GM12878 (cell line): ENCODE measurements at regions not wholly inside any gene's neighbourhood (a gene's known extent, or its start where the extent isn't known, plus 50 kb on each side); places are given as distances from the start of the nearest gene placed in this dataset.

ENCODE experiments used
- BACH1 ChIP-seq: fragments of 450-650 bp; IDR thresholded peaks from 2 replicates; pipeline ENCODE4 v1.6.1; 2017; ENCODE audit warnings: mild to moderate bottlenecking, borderline replicate concordance
- BCL11A ChIP-seq: IDR thresholded peaks from 2 replicates; pipeline ENCODE4 v1.6.1; 2011; ENCODE audit warnings: low read depth, low read length
- BMI1 ChIP-seq: fragments of 450-650 bp; IDR thresholded peaks from 2 replicates; pipeline ENCODE4 v1.6.1; 2016; ENCODE audit warnings: mild to moderate bottlenecking, moderate library complexity, borderline replicate concordance
- CBFB ChIP-seq: IDR thresholded peaks from 2 replicates; pipeline ENCODE4 v1.6.1; 2016; ENCODE audit warnings: antibody characterized with exemption, low read depth
- CBX5 ChIP-seq: sonication (generic); IDR thresholded peaks from 2 replicates; pipeline ENCODE4 v1.6.1; 2016; ENCODE audit warnings: low read depth, moderate library complexity, mild to moderate bottlenecking, inconsistent platforms
- HDAC6 ChIP-seq: fragments of 200-600 bp; sonication (generic); IDR thresholded peaks from one replicate; pipeline ENCODE4 v1.8.0; 2017; ENCODE audit warnings: antibody characterized with exemption; ENCODE audit not compliant: unreplicated experiment
- IRF5 ChIP-seq: fragments of 450-650 bp; IDR thresholded peaks from 2 replicates; pipeline ENCODE4 v1.6.1; 2017; ENCODE audit warnings: borderline replicate concordance
- KLF5 ChIP-seq: fragments of 450-650 bp; IDR thresholded peaks from 2 replicates; pipeline ENCODE4 v1.6.1; 2014; ENCODE audit warnings: mild to moderate bottlenecking; ENCODE audit not compliant: partially characterized antibody
- MLLT1 ChIP-seq: fragments of 450-650 bp; IDR thresholded peaks from 2 replicates; pipeline ENCODE4 v1.6.1; 2016; ENCODE audit warnings: mild to moderate bottlenecking
- NFIC ChIP-seq: IDR thresholded peaks from 2 replicates; pipeline ENCODE4 v1.6.1; 2012; ENCODE audit warnings: low read depth, mild to moderate bottlenecking, inconsistent platforms, low read length, moderate library complexity
- NFXL1 ChIP-seq: fragments of 450-650 bp; IDR thresholded peaks from 2 replicates; pipeline ENCODE4 v1.6.1; 2017; ENCODE audit warnings: antibody characterized with exemption, mild to moderate bottlenecking, borderline replicate concordance
- NR2F1 ChIP-seq: fragments of 450-650 bp; conservative IDR thresholded peaks from 2 replicates; pipeline ENCODE4 v1.6.1; 2017; ENCODE audit warnings: mild to moderate bottlenecking
- SMAD1 ChIP-seq: fragments of 450-650 bp; IDR thresholded peaks from 2 replicates; pipeline ENCODE4 v1.6.1; 2018; ENCODE audit warnings: mild to moderate bottlenecking, low read depth; ENCODE audit not compliant: partially characterized antibody
- STAT1 ChIP-seq: fragments of 450-650 bp; conservative IDR thresholded peaks from 2 replicates; pipeline ENCODE4 v1.6.1; 2014; ENCODE audit warnings: antibody characterized with exemption, mild to moderate bottlenecking
- USF1 ChIP-seq: IDR thresholded peaks from 2 replicates; pipeline ENCODE4 v1.6.1; 2011; ENCODE audit warnings: borderline replicate concordance, low read depth, mild to moderate bottlenecking, moderate library complexity, mixed read lengths, low read length; ENCODE audit not compliant: insufficient read depth; ENCODE audit errors: extremely low read length
- ZNF24 ChIP-seq: fragments of 450-650 bp; IDR thresholded peaks from 2 replicates; pipeline ENCODE4 v1.6.1; 2017; ENCODE audit warnings: antibody characterized with exemption, mild to moderate bottlenecking
- ZSCAN29 ChIP-seq: fragments of 450-650 bp; IDR thresholded peaks from 2 replicates; pipeline ENCODE4 v1.6.1; 2017; ENCODE audit warnings: mild to moderate bottlenecking, moderate library complexity
- TF ChIP-seq, protein P1 (sequence below): IDR thresholded peaks from 2 replicates; pipeline ENCODE4 v1.6.1; 2012; ENCODE audit warnings: mild to moderate bottlenecking, low read depth, low read length
- TF ChIP-seq, protein P2 (sequence below): IDR thresholded peaks from 2 replicates; pipeline ENCODE4 v1.6.1; 2012; ENCODE audit warnings: improper control_type of control experiment, low read depth, low read length; ENCODE audit not compliant: insufficient replicate concordance

GRCh38 chr2:64212801-64213321 lies 68.6 kb upstream of the PELI1 start (continued):
- no peak; the same call in 1 of the 2 replicates for TF ChIP-seq MLLT1
- TF ChIP-seq HDAC6 = no peak
- TF ChIP-seq KLF5 = no peak
- no peak for TF ChIP-seq SMAD1
- no peak for TF ChIP-seq CBX5
- TF ChIP-seq BMI1 = no peak
- TF ChIP-seq STAT1 = no peak
- TF ChIP-seq BACH1 = peak; percentile 78; the same call in 1 of the 2 replicates
- no peak for TF ChIP-seq IRF5
- TF ChIP-seq, protein P1, sequence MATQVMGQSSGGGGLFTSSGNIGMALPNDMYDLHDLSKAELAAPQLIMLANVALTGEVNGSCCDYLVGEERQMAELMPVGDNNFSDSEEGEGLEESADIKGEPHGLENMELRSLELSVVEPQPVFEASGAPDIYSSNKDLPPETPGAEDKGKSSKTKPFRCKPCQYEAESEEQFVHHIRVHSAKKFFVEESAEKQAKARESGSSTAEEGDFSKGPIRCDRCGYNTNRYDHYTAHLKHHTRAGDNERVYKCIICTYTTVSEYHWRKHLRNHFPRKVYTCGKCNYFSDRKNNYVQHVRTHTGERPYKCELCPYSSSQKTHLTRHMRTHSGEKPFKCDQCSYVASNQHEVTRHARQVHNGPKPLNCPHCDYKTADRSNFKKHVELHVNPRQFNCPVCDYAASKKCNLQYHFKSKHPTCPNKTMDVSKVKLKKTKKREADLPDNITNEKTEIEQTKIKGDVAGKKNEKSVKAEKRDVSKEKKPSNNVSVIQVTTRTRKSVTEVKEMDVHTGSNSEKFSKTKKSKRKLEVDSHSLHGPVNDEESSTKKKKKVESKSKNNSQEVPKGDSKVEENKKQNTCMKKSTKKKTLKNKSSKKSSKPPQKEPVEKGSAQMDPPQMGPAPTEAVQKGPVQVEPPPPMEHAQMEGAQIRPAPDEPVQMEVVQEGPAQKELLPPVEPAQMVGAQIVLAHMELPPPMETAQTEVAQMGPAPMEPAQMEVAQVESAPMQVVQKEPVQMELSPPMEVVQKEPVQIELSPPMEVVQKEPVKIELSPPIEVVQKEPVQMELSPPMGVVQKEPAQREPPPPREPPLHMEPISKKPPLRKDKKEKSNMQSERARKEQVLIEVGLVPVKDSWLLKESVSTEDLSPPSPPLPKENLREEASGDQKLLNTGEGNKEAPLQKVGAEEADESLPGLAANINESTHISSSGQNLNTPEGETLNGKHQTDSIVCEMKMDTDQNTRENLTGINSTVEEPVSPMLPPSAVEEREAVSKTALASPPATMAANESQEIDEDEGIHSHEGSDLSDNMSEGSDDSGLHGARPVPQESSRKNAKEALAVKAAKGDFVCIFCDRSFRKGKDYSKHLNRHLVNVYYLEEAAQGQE = no peak
- no peak for TF ChIP-seq NFXL1
- TF ChIP-seq NFIC = peak; percentile 77
- TF ChIP-seq, protein P2, sequence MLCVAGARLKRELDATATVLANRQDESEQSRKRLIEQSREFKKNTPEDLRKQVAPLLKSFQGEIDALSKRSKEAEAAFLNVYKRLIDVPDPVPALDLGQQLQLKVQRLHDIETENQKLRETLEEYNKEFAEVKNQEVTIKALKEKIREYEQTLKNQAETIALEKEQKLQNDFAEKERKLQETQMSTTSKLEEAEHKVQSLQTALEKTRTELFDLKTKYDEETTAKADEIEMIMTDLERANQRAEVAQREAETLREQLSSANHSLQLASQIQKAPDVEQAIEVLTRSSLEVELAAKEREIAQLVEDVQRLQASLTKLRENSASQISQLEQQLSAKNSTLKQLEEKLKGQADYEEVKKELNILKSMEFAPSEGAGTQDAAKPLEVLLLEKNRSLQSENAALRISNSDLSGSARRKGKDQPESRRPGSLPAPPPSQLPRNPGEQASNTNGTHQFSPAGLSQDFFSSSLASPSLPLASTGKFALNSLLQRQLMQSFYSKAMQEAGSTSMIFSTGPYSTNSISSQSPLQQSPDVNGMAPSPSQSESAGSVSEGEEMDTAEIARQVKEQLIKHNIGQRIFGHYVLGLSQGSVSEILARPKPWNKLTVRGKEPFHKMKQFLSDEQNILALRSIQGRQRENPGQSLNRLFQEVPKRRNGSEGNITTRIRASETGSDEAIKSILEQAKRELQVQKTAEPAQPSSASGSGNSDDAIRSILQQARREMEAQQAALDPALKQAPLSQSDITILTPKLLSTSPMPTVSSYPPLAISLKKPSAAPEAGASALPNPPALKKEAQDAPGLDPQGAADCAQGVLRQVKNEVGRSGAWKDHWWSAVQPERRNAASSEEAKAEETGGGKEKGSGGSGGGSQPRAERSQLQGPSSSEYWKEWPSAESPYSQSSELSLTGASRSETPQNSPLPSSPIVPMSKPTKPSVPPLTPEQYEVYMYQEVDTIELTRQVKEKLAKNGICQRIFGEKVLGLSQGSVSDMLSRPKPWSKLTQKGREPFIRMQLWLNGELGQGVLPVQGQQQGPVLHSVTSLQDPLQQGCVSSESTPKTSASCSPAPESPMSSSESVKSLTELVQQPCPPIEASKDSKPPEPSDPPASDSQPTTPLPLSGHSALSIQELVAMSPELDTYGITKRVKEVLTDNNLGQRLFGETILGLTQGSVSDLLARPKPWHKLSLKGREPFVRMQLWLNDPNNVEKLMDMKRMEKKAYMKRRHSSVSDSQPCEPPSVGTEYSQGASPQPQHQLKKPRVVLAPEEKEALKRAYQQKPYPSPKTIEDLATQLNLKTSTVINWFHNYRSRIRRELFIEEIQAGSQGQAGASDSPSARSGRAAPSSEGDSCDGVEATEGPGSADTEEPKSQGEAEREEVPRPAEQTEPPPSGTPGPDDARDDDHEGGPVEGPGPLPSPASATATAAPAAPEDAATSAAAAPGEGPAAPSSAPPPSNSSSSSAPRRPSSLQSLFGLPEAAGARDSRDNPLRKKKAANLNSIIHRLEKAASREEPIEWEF = no peak
- peak; percentile 25; the same call in 1 of the 2 replicates for TF ChIP-seq BCL11A
- TF ChIP-seq CBFB = peak; percentile 74; the same call in 1 of the 2 replicates
- TF ChIP-seq ZNF24 = peak; percentile 71; the same call in 1 of the 2 replicates
- TF ChIP-seq ZSCAN29 = no peak
- no peak for TF ChIP-seq USF1
- TF ChIP-seq NR2F1 = peak; percentile 22; the same call in 1 of the 2 replicates
